Lower lobe of right lung (tissue), 2 donors: ENCODE measurements at regions not wholly inside any gene's neighbourhood (a gene's known extent, or its start where the extent isn't known, plus 50 kb on each side); places are given as distances from the start of the nearest gene placed in this dataset.

ENCODE experiments used
- ATAC-seq, 2 donors: fragments of 200-7000 bp; cut with Tn5 transposase; one replicate each; pipeline ENCODE4 v1.9.1; 2020 to 2022; ENCODE audit warnings: mild to moderate bottlenecking in 2 of 2, moderate library complexity in 2 of 2
- DNase-seq: peaks from one replicate; pipeline ENCODE4 v3.0.0-alpha.2; 2020
- H3K27ac ChIP-seq: fragments of 200-600 bp; one replicate; pipeline ENCODE4 v1.8.0; 2022
- H3K27me3 ChIP-seq: fragments of 200-600 bp; one replicate; pipeline ENCODE4 v1.8.0; 2022; ENCODE audit warnings: low read depth
- H3K36me3 ChIP-seq: fragments of 200-600 bp; one replicate; pipeline ENCODE4 v1.8.0; 2022; ENCODE audit warnings: mild to moderate bottlenecking
- H3K4me1 ChIP-seq: fragments of 200-600 bp; one replicate; pipeline ENCODE4 v1.8.0; 2022
- H3K4me3 ChIP-seq: fragments of 200-600 bp; one replicate; pipeline ENCODE4 v1.8.0; 2022; ENCODE audit warnings: mild to moderate bottlenecking
- H3K9me3 ChIP-seq: fragments of 200-600 bp; one replicate; pipeline ENCODE4 v1.8.0; 2022
- intact Hi-C: fragments of 100-400 bp; cut with DNase I; formaldehyde crosslinking; loops from one replicate; pipeline ENCODE4 v1.11.0; 2022
- TF ChIP-seq, protein P1 (sequence below): fragments of 200-600 bp; IDR thresholded peaks from one replicate; pipeline ENCODE4 v1.8.0; 2022; ENCODE audit warnings: antibody characterized with exemption, mild to moderate bottlenecking
- donor health status: DM: no; HTN: yes; CAD: no; lungs with severe emphysema.

DNA sequence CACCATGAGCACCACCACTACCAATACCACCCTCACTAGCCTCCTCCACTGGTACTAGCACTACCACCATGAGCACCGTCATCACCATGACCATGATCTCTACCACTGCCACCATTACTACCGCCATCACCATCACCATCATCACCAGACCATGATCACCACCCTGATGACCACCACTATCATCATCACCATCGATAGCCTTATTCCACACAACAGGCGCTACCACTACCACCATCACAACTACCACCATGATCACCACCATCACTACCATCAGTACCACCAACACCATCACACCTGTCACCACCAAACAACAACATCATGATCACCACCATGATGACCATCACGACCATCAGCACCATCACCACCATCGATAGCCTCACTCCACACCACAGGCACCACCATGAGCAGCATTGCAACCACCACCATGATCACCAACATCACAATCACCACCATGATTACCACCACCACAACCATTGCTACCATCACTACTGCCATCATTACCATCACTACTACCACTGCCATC is 56.6 kb upstream of the CASZ1 start:
- TF ChIP-seq, protein P1, sequence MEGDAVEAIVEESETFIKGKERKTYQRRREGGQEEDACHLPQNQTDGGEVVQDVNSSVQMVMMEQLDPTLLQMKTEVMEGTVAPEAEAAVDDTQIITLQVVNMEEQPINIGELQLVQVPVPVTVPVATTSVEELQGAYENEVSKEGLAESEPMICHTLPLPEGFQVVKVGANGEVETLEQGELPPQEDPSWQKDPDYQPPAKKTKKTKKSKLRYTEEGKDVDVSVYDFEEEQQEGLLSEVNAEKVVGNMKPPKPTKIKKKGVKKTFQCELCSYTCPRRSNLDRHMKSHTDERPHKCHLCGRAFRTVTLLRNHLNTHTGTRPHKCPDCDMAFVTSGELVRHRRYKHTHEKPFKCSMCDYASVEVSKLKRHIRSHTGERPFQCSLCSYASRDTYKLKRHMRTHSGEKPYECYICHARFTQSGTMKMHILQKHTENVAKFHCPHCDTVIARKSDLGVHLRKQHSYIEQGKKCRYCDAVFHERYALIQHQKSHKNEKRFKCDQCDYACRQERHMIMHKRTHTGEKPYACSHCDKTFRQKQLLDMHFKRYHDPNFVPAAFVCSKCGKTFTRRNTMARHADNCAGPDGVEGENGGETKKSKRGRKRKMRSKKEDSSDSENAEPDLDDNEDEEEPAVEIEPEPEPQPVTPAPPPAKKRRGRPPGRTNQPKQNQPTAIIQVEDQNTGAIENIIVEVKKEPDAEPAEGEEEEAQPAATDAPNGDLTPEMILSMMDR: no peak
- Histone ChIP-seq H3K27me3 (no peaks in the 10 kb centered on the region), H3K9me3 (no peaks in the 10 kb centered on the region), H3K36me3 (no peaks in the 10 kb centered on the region), H3K4me1 (no peaks in the 10 kb centered on the region), H3K4me3 (no peak overlapping the region), H3K27ac (no peak overlapping the region)
- intact Hi-C loops: no loop called here
- no peak for DNase-seq
- ATAC-seq: no peak

DNA sequence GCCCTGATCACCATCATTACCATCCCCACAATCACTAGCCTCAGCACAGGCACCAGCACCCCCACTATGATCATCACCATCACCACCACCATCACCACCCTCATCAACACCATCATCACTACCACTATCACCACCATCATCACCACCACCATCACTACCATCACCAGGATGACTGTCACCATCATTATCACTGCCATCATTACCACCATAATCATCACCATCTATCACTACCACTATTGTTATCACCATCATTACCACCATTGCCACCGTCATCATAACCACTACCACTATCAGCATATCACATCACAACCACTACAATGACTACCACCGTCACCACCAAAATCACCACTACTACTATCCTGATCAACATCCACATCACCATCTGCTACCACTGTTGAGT is 57.3 kb upstream of the CASZ1 start:
- Histone ChIP-seq H3K36me3 (no peaks in the 10 kb centered on the region), H3K9me3 (no peaks in the 10 kb centered on the region), H3K27me3 (no peaks in the 10 kb centered on the region), H3K27ac (no peak overlapping the region), H3K4me1 (no peaks in the 10 kb centered on the region), H3K4me3 (no peak overlapping the region)
- DNase-seq (no peak), ATAC-seq (no peak)
- TF ChIP-seq, protein P1: no peak
- intact Hi-C loops: no loop called here

DNA sequence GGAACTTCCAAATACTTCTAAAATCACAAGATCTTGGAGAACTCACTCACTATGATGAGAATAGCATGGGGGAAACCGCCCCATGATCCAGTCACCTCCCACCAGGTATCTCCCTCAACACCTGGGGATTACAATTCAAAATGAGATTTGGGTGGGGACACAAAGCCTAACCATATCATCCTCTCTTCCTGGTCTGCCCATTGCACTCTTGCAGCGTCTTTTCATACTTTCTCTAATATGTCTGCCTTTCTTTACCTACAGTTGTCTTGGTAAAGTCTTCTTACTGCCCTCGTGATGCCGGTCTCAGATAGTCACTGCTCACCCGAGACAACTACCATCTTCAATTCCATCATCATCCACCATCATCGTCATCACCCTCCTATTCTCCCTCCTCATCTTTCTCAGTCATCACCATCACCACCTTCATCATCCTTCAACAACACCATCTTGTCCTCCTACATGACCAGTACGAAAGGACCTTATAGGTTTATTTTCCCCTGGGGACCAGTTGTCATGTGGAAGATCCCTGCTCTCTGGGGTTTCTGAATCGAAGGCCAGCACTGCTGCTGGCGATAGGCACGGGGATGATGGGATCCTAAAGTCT is 58.5 kb upstream of the CASZ1 start:
- Histone ChIP-seq H3K27me3 (no peaks in the 10 kb centered on the region), H3K27ac (no peak overlapping the region), H3K36me3 (no peaks in the 10 kb centered on the region), H3K4me3 (no peak overlapping the region), H3K9me3 (no peaks in the 10 kb centered on the region), H3K4me1 (no peaks in the 10 kb centered on the region)
- ATAC-seq (no peak), DNase-seq (no peak)
- intact Hi-C loops: no loop called here
- TF ChIP-seq, protein P1: no peak

DNA sequence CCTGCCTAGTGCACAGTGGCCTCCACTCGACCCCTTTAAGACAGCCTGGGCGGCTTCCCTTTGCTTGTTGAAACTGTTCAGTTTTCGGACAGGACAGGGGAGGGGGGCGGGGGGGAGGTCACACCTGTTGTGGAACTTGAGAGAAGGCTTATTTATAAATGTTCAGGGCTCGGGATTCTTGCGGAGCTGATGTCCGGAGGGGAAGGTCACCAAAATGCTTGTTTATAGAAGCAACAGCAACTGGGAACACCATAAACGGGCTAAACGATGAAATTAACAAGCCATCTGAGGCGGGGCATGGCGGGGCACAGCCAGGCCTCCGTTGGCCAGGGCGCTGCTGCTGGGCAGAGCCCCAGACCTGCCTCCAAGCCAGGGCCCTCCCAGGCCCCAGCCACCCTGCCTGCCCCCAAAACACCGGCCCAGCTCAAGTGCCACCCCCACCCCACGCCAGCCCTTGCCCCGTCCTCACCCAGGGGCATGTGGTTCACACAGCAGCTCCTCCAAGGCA is 59.8 kb upstream of the CASZ1 start:
- no peak overlapping the region for H3K4me3 ChIP-seq
- intact Hi-C loops: no loop called here
- DNase-seq: no peak
- TF ChIP-seq, protein P1: no peak
- no peaks in the 10 kb centered on the region for H3K4me1 ChIP-seq
- no peak for ATAC-seq
- H3K27me3 ChIP-seq: no peaks in the 10 kb centered on the region
- H3K9me3 ChIP-seq: no peaks in the 10 kb centered on the region
- H3K27ac ChIP-seq: no peak overlapping the region
- no peaks in the 10 kb centered on the region for H3K36me3 ChIP-seq

DNA sequence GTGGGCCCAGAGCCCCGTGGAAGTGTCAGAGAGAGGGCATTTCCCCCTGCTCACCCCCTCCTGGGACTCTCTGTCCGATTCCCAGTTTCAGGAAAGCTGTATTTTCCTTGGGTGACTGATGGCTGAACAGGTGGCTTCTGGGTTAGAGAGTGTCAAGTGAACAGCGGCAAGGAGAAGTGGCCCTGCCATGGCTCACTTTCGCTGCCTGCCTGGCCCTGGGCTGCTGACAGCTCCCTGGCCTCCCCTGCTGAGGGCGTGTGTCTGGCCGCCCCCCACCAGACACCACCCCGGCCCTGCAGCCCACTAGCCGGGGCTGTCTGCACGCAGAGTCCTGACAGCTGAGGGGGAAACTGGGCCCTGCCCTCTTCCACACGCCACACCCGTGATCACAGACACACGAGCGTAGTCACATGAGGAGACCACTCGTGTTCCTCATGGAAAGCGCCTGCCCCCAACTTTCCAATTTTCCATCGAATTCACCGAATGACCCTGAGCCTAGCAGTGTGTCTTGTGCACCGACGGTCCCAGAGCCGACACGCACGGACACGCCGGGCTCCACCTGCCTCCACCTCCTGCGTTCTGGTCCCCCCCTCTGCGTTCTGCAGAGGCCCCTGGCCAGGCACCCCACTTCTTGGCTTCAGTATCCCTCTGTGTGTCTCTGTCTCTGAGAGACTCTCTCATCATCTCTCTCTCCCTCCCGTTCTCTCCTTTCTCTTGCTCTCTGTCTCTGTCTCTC is 60.6 kb upstream of the CASZ1 start:
- H3K27ac ChIP-seq: no peak overlapping the region
- H3K4me3 ChIP-seq: no peak overlapping the region
- ATAC-seq (no peak), DNase-seq (no peak)
- no peaks in the 10 kb centered on the region for H3K4me1 ChIP-seq
- intact Hi-C loops: no loop called here
- no peaks in the 10 kb centered on the region for H3K9me3 ChIP-seq
- TF ChIP-seq, protein P1: no peak
- no peaks in the 10 kb centered on the region for H3K36me3 ChIP-seq
- H3K27me3 ChIP-seq: no peaks in the 10 kb centered on the region
